ENCODE measurements at regions not wholly inside any gene's neighbourhood (a gene's known extent, or its start where the extent isn't known, plus 50 kb on each side); places are given as distances from the start of the nearest gene placed in this dataset.
A peak's percentile ranks its signal among the peaks of the same experiment; 100 is the strongest.

DNA sequence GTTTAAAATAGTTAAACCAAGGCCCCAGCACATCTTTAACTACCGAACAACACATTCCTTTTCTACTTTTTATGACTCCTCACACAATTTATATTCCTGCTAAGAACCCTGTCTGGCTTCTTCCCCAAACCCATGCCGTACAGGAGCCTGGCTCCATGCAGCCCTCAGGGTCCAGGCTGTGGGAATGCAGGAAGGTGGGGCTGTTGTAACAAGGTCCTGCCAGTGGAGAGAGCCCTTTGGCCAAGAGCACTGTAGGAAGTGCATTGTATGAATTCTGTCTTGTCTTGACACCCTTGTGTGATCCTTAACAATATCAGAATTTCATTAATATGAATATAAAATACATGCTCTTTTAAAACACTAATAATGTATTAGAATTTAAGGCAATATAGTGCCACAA is 563.8 kb downstream of the TBL1XR1 start:
- WGBS, 2 donors: 55 to 77% methylated on average over 2 of the region's 2 CpGs
- ATAC-seq (ENCODE audit: insufficient read depth, low FRiP score): no peak

DNA sequence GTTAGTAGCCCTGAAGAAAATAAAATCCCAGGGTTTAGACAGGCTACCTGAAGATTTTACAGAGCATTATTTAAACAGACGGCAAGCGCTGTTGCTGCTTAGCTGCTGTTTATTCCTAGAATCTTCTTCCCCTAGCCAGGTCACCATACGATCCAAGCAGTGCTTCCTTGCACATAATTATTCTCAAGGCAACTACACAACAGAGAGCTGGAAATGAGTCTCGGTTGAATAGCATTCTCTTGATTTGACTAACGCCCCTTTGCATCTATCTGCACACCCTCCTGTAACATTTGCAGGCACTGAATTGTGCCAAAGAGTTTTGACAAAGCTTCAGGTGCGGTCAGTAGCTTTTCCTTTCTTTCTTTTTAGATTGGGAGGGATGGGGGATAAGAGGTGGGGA is 564.4 kb downstream of the TBL1XR1 start:
- Histone ChIP-seq H3K9me3 (ENCODE audit: control insufficient read depth in 4 of 4, insufficient read depth in 3 of 4, low read length in 3 of 4) (no peaks in the 10 kb centered on the region), H3K27ac (ENCODE audit: low read depth in 1 of 2, low read length in 1 of 2) (no peak overlapping the region), H3K36me3 (ENCODE audit: control insufficient read depth in 4 of 4, insufficient read depth in 4 of 4, low read length in 4 of 4) (no peaks in the 10 kb centered on the region), H3K9ac (ENCODE audit: insufficient read depth in 1 of 2, low read length in 2 of 2) (no peak overlapping the region), H3K4me3 (no peak overlapping the region), H3K4me1 (ENCODE audit: control insufficient read depth in 5 of 5, insufficient read depth in 5 of 5, low read length in 5 of 5) (peaks cover 0 to 7% (median 0%) of the 10 kb centered on the region in 5 donors), H3K27me3 (ENCODE audit: control insufficient read depth in 3 of 3, insufficient read depth in 3 of 3, low read length in 2 of 3) (no peaks in the 10 kb centered on the region)
- 72 to 79% methylated on average over 6 of the region's 6 CpGs for WGBS, 2 donors
- TF ChIP-seq, protein P1, sequence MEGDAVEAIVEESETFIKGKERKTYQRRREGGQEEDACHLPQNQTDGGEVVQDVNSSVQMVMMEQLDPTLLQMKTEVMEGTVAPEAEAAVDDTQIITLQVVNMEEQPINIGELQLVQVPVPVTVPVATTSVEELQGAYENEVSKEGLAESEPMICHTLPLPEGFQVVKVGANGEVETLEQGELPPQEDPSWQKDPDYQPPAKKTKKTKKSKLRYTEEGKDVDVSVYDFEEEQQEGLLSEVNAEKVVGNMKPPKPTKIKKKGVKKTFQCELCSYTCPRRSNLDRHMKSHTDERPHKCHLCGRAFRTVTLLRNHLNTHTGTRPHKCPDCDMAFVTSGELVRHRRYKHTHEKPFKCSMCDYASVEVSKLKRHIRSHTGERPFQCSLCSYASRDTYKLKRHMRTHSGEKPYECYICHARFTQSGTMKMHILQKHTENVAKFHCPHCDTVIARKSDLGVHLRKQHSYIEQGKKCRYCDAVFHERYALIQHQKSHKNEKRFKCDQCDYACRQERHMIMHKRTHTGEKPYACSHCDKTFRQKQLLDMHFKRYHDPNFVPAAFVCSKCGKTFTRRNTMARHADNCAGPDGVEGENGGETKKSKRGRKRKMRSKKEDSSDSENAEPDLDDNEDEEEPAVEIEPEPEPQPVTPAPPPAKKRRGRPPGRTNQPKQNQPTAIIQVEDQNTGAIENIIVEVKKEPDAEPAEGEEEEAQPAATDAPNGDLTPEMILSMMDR (IDR thresholded peaks at IDR 0.05; ENCODE audit: control extremely low read depth, extremely low read depth): no peak
- ATAC-seq (ENCODE audit: insufficient read depth, low FRiP score) (no peak), DNase-seq (peak in 1 of 3 donors; percentile 12)

More for the DNA sequence above, 563.8 kb downstream of the TBL1XR1 start:
- H3K9me3 ChIP-seq (ENCODE audit: control insufficient read depth in 4 of 4, insufficient read depth in 3 of 4, low read length in 3 of 4): no peaks in the 10 kb centered on the region
- H3K27ac ChIP-seq (ENCODE audit: low read depth in 1 of 2, low read length in 1 of 2): no peak overlapping the region
- no peak overlapping the region for H3K9ac ChIP-seq (ENCODE audit: insufficient read depth in 1 of 2, low read length in 2 of 2)
- no peaks in the 10 kb centered on the region for H3K36me3 ChIP-seq (ENCODE audit: control insufficient read depth in 4 of 4, insufficient read depth in 4 of 4, low read length in 4 of 4)
- peaks cover 0 to 7% (median 0%) of the 10 kb centered on the region in 5 donors for H3K4me1 ChIP-seq (ENCODE audit: control insufficient read depth in 5 of 5, insufficient read depth in 5 of 5, low read length in 5 of 5)
- H3K27me3 ChIP-seq (ENCODE audit: control insufficient read depth in 3 of 3, insufficient read depth in 3 of 3, low read length in 2 of 3): no peaks in the 10 kb centered on the region
- no peak overlapping the region for H3K4me3 ChIP-seq
- TF ChIP-seq, protein P1 (IDR thresholded peaks at IDR 0.05; ENCODE audit: control extremely low read depth, extremely low read depth): no peak
- DNase-seq: peak in 1 of 3 donors; percentile 2

DNA sequence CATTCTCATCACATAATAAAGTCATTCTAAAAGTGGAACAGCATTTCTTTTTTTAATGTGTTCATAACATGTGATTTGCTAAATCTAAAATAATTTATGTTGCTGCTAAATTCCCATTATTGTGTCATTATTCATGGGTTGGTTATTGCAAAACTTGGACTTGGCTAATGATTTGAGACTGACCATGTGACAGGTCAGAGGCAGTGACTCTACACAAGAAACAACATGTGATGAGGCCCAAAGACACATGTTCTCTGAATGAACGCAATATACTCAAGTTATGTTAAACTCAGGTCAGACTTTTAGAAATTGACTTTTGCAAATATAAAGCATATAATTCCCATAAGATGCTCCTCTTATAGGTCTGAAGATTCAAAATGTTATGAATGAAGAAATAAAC is 566.1 kb downstream of the TBL1XR1 start:
- Histone ChIP-seq H3K27me3 (ENCODE audit: control insufficient read depth in 3 of 3, insufficient read depth in 3 of 3, low read length in 2 of 3) (no peaks in the 10 kb centered on the region), H3K4me3 (no peak overlapping the region), H3K4me1 (ENCODE audit: control insufficient read depth in 5 of 5, insufficient read depth in 5 of 5, low read length in 5 of 5) (peaks cover 0 to 7% (median 0%) of the 10 kb centered on the region in 5 donors), H3K27ac (ENCODE audit: low read depth in 1 of 2, low read length in 1 of 2) (no peak overlapping the region), H3K9me3 (ENCODE audit: control insufficient read depth in 4 of 4, insufficient read depth in 3 of 4, low read length in 3 of 4) (no peaks in the 10 kb centered on the region), H3K9ac (ENCODE audit: insufficient read depth in 1 of 2, low read length in 2 of 2) (no peak overlapping the region), H3K36me3 (ENCODE audit: control insufficient read depth in 4 of 4, insufficient read depth in 4 of 4, low read length in 4 of 4) (no peaks in the 10 kb centered on the region)
- DNase-seq (peak in 1 of 3 donors; percentile 28), ATAC-seq (ENCODE audit: insufficient read depth, low FRiP score) (no peak)
- TF ChIP-seq, protein P1 (IDR thresholded peaks at IDR 0.05; ENCODE audit: control extremely low read depth, extremely low read depth): no peak
- 92 to 94% methylated on average over 1 of the region's 1 CpG for WGBS, 2 donors

DNA sequence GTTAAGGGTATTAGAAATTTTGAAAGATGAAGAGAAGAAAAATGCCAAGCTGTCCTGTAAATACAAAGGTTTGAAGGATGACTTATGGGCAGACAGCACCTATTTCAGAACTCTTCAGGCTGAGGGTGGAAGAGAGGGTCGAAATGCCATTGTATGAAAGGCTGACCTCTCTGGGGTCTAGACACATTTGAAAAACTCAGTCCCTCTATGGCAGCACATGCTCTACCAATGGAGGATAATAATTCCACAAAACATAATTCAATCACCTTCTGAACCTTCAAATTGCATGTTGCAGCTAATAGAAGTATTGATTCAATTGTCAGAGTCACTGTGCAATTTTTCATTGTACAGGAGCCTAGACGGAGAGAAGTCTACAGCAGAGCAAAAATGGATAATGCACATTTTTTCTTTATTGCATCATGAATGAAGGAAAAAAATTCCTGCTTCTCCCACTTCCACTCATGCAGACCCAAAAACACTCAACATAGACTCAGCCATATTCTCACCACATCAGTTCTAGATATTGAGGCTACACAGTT is 569.1 kb downstream of the TBL1XR1 start:
- DNase-seq (no peak), ATAC-seq (ENCODE audit: insufficient read depth, low FRiP score) (no peak)
- Histone ChIP-seq H3K4me1 (ENCODE audit: control insufficient read depth in 5 of 5, insufficient read depth in 5 of 5, low read length in 5 of 5) (peaks cover 0 to 6% (median 0%) of the 10 kb centered on the region in 5 donors), H3K27ac (ENCODE audit: low read depth in 1 of 2, low read length in 1 of 2) (no peak overlapping the region), H3K36me3 (ENCODE audit: control insufficient read depth in 4 of 4, insufficient read depth in 4 of 4, low read length in 4 of 4) (no peaks in the 10 kb centered on the region), H3K27me3 (ENCODE audit: control insufficient read depth in 3 of 3, insufficient read depth in 3 of 3, low read length in 2 of 3) (no peaks in the 10 kb centered on the region), H3K9me3 (ENCODE audit: control insufficient read depth in 4 of 4, insufficient read depth in 3 of 4, low read length in 3 of 4) (no peaks in the 10 kb centered on the region), H3K9ac (ENCODE audit: insufficient read depth in 1 of 2, low read length in 2 of 2) (no peak overlapping the region), H3K4me3 (no peak overlapping the region)
- TF ChIP-seq, protein P1 (IDR thresholded peaks at IDR 0.05; ENCODE audit: control extremely low read depth, extremely low read depth): no peak
- 83 to 91% methylated on average over 2 of the region's 2 CpGs for WGBS, 2 donors
